Islet of Langerhans (tissue), 1 donor: ENCODE measurements at regions not wholly inside any gene's neighbourhood (a gene's known extent, or its start where the extent isn't known, plus 50 kb on each side); places are given as distances from the start of the nearest gene placed in this dataset.

Experiments
- FAIRE-seq: peaks from one replicate; lab custom pipeline; 2011; peaks lifted over from hg19 to GRCh38; lab: Jason Lieb, UNC

- no peak for FAIRE-seq
Measured at GRCh38 chr4:74615411-74615810, 170.5 kb downstream of the AREG start.

- no peak for FAIRE-seq
Measured at GRCh38 chr4:74618166-74618565, 173.2 kb downstream of the AREG start.

GRCh38 chr4:74618659-74619058 is 173.7 kb downstream of the AREG start:
- FAIRE-seq = no peak

- no peak for FAIRE-seq
Measured at GRCh38 chr4:74619931-74620702, 174.2 kb downstream of the BTC start.

GRCh38 chr4:74621616-74622015 is 172.7 kb downstream of the BTC start:
- FAIRE-seq = no peak

GRCh38 chr4:74623041-74623440 is 171.3 kb downstream of the BTC start:
- FAIRE-seq = peak; percentile 68

GRCh38 chr4:74624351-74625151 is 169.8 kb downstream of the BTC start:
- FAIRE-seq = peak; percentile 21

GRCh38 chr4:74625981-74626380 is 168.3 kb downstream of the BTC start:
- no peak for FAIRE-seq

GRCh38 chr4:74627093-74627492 is 167.2 kb downstream of the BTC start:
- no peak for FAIRE-seq

- FAIRE-seq = no peak
Measured at GRCh38 chr4:74627504-74627903, 166.8 kb downstream of the BTC start.

- no peak for FAIRE-seq
Measured at GRCh38 chr4:74628852-74629620, 165.3 kb downstream of the BTC start.

GRCh38 chr4:74630551-74630950 is 163.8 kb downstream of the BTC start:
- no peak for FAIRE-seq

- no peak for FAIRE-seq
Measured at GRCh38 chr4:74631338-74631737, 163.0 kb downstream of the BTC start.

GRCh38 chr4:74631988-74632387 is 162.3 kb downstream of the BTC start:
- no peak for FAIRE-seq

GRCh38 chr4:74632634-74633033 is 161.7 kb downstream of the BTC start:
- no peak for FAIRE-seq

- FAIRE-seq = no peak
Measured at GRCh38 chr4:74635074-74635473, 159.2 kb downstream of the BTC start.

GRCh38 chr4:74635490-74636123 is 158.7 kb downstream of the BTC start:
- FAIRE-seq = no peak

- no peak for FAIRE-seq
Measured at GRCh38 chr4:74638001-74638400, 156.3 kb downstream of the BTC start.

GRCh38 chr4:74638689-74639088 is 155.6 kb downstream of the BTC start:
- no peak for FAIRE-seq

GRCh38 chr4:74640111-74640903 is 154.0 kb downstream of the BTC start:
- no peak for FAIRE-seq

- peak; percentile 30 for FAIRE-seq
Measured at GRCh38 chr4:74642006-74642405, 152.3 kb downstream of the BTC start.

GRCh38 chr4:74649193-74649592 is 145.1 kb downstream of the BTC start:
- FAIRE-seq = no peak
